ENCODE measurements at regions not wholly inside any gene's neighbourhood (a gene's known extent, or its start where the extent isn't known, plus 50 kb on each side); places are given as distances from the start of the nearest gene placed in this dataset.
"Not testable (repeated sequence)": the region's sequence is repeated elsewhere in the genome, so short reads cannot be mapped to it uniquely, and the experiment has no call there.

DNA sequence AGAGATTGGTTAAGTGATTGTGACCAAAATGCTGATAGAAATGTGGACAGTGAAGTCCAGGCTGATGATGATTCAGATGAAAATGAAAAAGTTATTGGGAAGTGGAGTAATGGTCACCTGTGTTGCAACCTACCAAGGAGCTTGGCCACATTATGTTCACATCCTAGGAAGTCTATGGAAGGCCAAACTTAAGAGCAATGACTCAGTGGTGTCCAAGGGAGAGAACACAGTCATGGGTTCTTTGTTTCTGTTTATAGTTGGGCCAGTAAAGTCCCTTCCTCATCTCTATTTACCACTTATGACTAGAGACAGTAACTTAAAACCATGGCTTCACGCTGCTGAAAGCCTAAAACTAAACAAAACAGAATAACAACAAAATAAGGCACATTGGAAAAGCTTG lies 555.3 kb upstream of the DAB2 start:
- no peak for DNase-seq (ENCODE audit: low read depth in 2 of 2)

DNA sequence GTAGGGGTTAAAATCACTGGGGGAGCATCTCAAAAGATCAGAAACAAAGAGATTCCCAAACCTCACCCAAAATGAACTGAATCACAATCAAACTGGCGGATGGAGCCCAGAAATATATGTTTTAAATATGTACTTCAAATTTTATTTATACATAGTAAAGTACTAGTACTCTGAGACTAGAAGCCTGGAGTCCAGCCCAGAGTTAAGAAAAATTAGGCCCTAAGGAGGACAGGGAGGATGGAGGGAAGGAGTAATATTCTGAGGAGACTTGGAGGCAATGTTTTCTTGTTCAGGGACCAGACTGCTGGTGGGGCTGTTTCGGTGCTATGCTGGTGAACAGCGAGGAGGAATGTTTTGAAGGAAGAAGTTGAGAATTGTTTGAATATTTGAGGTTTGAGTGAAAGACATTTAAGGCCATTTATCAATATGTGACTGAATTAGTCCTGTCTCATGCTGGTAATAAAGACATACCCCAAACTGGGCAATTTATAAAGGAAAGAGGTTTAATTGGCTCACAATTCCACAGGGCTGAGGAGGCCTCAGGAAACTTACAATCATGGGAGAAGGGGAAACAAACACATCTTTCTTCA lies 552.4 kb upstream of the DAB2 start:
- no peak for DNase-seq (ENCODE audit: low read depth in 2 of 2)

DNA sequence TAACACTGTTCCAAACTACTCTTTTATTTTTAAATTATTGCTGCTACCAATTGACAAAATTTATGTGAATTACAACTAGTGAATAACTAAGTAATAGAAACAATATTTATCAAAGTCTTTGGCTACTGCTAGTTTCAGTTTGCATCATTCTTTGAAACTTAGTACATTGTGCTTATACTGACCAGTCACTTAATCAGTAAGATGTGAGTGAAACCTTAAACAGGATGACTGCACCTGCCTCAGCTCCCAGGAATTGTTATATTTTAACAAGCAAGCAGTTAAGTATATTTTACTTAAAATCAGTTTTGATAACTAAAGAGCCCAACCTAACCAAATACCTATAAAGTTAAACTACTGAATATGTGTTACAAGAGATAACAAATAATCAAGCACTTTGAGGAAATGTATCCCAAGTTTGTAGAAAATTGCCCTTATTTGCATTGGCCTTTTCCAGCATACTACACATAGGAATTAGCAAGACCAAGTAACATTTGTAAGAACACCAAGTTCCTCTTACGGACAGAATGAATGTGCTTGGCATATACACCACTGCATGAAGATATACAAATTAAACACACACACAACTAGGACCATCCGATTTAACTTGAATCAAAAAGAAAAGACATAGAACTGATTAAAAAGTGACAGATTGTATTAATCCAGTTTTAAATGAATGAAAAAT lies 545.5 kb upstream of the DAB2 start:
- DNase-seq (ENCODE audit: low read depth in 2 of 2): no peak

DNA sequence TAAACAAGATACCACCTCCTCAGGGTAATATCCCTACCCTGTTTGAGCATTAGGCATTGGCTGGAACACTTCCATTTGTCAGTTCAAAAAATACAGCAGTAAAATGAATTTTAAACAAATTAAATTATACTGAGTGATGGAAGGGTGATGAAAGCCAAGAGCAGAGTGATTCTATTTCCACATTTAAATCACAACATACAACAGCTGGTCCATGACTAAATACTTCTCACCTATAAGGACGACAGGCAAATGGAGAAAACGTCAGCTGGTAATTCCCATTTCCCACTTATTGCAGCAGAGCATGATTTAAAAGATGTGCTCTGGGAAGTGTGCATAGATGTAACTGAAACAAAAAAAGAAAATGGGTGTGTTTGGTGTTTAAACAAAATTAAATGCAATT lies 543.6 kb upstream of the DAB2 start:
- no peak for DNase-seq (ENCODE audit: low read depth in 2 of 2)

DNA sequence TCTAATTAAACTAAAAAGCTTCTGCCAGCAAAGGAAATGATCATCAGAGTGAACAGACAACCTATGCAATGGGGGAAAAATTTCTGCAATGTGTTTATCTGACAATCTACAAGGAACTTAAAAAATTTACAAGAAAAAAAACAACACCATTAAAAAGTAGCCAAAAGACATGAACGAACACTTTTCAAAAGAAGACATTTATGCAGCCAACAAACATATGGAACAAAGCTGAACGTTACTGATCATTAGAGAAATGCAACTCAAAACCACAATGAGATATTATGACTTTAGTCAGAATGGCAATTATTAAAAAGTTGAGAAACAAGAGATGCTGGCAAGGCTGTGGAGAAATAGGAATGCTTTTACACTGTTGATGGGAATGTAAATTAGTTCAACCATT lies 530.4 kb upstream of the DAB2 start:
- DNase-seq (ENCODE audit: low read depth in 2 of 2): no peak

DNA sequence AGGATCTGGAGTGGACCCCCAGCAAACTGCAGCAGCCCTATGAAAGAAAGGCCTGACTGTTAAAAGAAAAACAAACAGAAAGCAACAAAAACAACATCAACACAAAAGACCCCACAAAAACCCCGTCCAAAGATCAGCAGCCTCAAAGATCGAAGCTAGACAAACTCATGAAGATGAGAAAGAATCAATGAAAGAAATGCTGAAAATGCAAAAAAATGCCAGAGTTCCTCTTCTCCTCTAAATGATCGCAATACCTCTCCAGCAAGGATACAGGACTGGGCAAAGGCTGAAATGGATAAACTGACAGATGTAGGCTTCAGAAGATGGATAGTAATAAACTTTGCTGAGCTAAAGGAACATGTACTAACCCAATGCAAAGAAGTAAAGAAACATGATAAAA lies 526.3 kb upstream of the DAB2 start:
- no peak for DNase-seq (ENCODE audit: low read depth in 2 of 2)

DNA sequence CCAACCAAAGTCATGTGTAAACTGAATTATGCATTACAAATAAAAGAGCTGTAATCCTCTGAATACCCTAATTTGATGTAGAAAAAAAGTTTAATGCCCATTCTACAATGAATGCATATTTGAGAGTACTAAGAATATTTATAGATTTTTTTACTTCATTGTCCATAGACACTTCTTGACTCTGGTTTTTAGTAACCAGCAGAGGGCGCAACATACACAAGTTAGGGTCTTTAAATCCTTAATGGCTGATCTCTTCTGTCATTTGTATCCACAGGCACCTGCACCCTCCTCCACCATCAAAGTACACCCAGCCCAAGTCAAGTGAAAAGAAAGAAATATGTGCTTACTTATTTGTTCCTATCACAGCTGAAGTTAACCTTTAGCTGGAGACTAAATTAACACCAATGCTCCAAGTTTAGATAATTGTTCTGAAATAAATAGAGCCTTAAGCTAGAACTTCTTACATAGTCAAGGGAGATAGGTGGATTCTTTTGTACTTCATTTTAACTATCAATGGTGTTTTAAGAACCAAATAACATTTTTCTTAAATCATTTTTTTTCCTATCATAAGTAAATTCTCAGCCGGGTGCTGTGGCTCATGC lies 524.2 kb upstream of the DAB2 start:
- DNase-seq (ENCODE audit: low read depth in 2 of 2): peak; percentile 82 to 87

DNA sequence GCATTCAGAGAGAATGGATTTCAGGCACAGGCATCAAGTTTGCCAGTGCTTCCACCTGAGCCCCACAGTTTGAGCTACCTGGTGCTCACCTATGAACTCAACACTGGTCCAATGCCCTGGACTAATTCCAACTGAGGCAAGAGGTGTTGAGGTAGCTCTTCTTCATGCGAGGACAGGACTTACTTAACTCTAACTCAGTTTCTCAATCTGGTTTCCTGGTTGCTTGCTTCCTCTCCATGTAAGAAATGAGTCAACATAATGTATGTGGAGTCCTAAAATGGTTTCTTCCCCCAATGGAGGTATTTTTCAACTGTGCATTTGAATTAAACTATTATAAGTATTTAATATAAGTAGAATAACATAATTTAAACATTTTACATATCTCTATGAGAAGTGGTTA lies 523.6 kb upstream of the DAB2 start:
- no peak for DNase-seq (ENCODE audit: low read depth in 2 of 2)

DNA sequence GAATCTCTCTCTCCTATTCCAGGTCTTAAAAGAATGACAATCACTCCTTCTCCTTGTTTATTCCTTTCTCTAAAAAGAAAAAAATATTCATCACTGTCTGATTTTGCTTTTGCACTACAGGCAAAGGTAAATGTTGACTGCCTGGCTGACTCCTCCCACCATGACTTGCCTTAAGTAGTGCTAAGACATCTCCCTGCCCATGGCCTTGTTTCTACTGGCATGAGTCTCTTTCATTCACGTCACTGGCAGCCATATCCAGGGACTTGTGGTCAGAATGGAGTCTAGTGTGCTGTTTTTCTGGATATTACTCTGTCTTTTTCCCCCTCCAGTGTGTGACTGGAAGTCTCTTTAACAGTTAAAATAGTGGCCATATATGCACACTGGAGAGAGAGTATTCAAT lies 522.9 kb upstream of the DAB2 start:
- no peak for DNase-seq (ENCODE audit: low read depth in 2 of 2)

DNA sequence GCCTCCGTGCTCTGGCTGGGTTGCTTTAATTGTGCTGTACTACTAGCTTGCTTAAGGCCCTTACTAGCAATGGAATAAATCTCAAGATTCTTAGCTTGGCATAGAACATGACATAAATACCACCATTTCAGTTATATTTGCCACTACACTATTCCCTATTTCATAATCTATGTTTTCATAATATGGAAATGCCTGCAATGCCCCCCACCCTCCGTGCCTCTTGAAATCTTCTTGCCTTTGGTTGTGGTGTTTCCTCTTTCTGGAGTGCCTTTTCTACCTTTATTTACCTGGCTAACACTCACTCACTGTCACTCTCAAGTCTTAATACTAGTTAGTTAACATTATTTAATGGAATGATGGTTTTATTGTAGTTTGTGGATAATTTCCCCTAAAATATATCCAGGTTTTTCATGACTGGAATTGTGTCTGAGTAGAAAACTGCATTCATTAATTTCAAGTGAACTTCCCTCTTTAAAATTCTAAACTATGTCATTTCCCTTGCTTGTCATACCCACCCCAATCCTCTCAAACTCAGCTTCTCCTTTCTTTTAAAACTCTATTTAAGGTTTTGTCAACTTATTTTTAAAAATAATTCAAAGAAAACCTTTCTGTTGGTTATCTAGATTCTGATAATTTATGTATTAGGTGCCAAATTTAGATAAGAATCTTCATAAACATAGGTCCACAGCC lies 521.7 kb upstream of the DAB2 start:
- DNase-seq (ENCODE audit: low read depth in 2 of 2): no peak

DNA sequence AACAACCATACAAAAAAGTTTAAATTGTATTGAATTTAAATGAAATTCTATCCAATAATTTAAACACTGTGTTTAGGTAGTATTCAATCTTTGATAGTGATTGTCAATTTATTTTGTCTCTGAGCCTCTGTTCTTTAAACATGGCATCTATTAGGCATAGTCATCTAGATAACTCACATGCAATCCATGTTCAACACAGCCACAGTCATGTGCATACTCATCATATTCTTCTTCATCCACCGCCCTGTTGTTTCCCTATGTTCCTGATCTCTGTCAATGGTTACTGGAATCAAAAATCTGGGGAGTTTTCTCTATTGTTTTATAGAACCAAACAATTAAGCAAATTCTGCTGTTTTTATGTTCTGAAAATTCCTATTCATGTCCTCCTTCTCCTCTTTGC lies 521.1 kb upstream of the DAB2 start:
- no peak for DNase-seq (ENCODE audit: low read depth in 2 of 2)

DNA sequence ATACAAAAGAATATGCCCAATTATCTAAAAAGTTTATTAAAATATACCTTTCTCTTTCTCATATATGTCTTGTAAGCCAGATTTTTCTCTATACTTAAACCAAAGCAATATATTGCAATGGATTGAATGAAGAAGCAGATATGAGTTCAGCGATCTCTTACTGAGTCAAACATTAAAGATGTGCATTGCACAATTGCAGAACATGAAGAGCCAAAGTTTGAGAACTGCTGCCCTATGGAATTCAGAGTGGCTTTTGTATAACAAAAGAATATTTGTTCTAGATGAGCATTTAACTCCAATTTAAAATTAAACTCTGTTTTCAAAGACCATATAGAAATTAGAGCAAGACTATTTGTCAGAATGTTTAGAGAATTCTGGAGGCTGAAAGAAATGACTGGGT lies 519.0 kb upstream of the DAB2 start:
- no peak for DNase-seq (ENCODE audit: low read depth in 2 of 2)

DNA sequence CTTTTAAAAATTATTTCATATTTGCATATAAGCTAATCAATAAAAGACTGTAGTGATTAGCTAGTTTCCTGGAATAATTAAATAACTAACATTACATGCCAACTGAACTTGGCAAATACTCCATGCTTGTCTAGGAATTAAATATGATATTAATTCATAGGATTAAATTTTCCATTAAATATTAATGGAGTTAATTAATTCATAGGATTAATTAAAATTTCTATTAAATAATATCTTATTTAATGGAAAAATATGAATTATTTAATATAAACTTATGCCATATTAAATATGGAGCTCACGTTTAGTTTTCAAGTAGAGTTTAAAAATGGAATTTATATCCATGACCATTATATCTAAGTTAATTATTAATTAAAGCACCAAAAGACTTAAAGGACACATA lies 517.8 kb upstream of the DAB2 start:
- no peak for DNase-seq (ENCODE audit: low read depth in 2 of 2)

DNA sequence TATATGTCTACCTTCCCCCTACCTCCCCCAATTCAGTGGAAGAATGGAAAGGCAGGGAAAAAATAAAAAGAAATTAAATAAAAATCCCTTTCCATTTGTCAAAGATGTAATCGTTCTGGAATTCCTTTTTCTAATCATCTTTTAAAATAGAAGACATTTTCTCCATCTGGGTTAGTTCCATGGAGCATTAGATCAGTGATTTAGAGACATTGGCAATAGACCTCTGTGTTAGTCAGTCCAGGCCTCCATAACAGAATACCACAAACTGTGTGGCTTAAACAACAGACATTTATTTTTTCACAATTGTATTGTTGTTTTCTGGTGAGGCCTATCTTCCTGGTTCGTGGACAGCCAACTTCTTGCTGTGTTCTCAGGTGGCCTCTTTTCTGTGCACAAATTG lies 516.6 kb upstream of the DAB2 start:
- no peak for DNase-seq (ENCODE audit: low read depth in 2 of 2)

DNA sequence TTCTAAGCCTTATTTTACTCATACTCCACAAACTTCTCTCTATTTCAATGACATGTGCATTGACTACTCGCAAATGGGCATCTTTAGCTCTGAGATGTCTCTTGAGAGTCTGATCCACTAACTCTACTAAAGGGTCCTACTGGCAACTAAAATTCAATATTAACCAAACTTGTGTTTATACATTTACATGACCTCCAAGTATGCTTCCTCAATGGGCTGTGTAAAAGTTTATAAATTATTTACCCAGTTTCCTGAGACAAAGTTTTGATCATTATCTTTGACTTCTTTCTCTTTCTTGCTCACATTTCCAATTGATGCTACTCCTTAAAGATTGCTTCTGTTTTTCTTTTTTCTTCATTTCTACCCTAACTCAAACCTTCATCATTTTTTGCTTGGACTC lies 510.1 kb upstream of the DAB2 start:
- DNase-seq (ENCODE audit: low read depth in 2 of 2): no peak

DNA sequence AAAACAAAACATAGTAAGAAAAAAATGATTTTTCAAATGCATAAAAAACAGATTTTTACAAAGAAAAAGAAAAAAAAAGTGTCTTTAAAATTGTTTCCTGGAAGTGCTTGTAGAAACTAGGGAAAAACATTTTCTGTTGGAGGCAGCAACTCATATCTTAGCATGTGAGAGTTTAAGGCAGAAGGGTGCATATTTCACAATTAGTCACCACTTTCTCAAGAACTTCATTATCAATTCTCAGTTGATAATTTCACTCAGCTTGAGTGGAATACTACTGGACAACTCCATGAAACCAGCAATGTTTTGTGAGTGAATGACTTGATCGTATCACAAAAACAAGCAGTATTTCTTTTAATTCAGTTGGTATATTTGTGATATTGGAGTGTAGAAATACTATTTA lies 508.3 kb upstream of the DAB2 start:
- no peak for DNase-seq (ENCODE audit: low read depth in 2 of 2)

DNA sequence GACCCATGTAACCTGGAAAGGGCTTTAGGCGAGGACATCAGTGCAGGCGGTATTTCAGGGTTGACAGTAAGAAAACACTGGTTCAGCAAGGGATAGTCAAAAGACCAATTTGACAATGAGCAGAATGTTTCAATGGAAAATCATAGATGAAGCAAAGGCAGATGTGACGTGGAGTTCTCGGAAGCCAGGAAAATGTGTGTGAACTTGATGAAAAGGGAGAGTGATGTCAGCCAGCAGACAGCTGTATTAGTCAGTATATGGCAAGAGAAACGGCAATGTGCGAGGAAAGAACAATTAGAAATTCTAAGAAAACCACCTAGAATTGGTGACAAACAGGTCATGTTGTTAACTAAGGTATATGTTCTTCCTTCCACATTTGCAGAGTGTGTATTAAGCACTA lies 503.9 kb upstream of the DAB2 start:
- no peak for DNase-seq (ENCODE audit: low read depth in 2 of 2)

DNA sequence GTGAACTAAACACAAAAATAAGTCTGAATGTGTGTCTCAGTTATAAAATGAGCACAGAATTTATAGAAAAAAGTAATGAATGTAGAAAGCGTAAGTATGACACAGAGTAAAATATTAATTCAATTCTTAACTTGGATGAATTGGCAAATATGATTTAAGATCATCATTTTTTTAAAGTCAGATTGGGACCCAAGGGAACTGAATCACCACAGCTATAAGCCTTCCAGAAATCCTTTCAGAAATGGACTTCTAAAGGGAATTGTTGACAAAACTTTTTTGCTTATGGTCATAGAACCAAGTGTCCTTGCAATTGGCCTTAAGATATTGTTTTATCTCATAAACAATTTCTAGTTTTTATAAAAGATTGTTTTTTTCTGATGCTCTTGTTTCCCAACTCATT lies 495.1 kb upstream of the DAB2 start:
- no peak for DNase-seq (ENCODE audit: low read depth in 2 of 2)

DNA sequence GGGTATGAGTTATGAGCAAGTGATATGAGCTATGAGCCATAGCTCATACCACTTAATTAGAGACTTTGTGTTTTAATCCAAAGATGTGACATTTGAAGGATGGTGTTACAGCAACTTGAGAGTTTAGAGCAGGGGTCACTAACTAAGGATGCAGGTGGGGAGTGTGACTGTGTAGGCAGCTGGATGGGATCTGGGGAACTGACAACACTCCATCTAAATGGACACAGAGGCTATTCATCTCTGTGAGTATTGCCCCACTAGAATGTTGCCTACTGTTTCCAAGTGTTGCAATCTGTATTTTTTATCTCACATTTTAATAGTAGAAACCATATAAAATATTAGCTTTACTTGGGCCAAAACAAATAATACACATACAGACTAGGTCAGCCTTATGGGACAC lies 488.1 kb upstream of the DAB2 start:
- DNase-seq (ENCODE audit: low read depth in 2 of 2): no peak

DNA sequence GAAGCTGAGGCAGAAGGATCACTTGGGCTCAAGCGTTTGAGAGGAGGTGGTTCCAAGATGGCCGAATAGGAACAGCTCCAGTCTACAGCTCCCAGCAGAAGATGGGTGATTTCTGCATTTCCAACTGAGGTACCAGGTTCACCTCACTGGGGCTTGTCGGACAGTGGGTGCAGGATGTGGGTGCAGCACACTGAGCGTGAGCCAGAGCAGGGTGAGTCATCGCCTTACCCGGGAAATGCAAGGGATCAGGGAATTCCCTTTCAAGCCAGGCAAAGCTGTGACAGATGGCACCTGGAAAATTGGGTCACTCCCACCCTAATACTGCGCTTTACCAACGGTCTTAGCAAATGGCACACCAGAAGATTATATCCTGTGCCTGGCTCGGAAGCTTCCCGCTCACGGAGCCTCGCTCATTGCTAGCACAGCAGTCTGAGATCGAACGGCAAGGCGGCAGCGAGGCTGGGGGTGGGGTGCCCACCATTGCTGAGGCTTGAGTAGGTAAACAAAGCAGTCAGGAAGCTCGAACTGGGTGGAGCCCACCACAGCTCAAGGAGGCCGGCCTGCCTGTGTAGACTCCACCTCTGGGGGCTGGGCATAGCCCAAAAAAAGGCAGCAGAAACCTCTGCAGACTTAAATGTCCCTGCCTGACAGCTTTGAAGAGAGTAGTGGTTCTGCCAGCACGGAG lies 482.6 kb upstream of the DAB2 start:
- not testable (repeated sequence) for DNase-seq (ENCODE audit: low read depth in 2 of 2)

DNA sequence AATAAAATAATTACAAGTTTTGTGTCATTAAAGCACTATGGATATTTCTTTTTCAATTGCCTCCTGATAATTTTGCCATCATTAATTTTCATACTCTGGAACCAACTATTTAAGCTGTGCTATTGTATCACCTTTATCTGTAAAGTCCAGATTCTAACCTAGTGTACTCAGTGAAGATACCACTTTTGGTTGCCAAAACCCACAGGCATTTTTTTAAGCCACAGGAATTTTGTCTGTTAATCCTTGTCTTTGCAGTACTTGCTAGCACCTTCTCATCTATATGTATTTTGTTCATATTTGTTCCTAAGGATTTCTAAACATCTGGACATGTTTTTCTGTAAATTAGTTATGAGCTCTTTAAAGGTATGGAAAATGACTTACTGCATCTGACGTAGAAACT lies 481.4 kb upstream of the DAB2 start:
- no peak for DNase-seq (ENCODE audit: low read depth in 2 of 2)

DNA sequence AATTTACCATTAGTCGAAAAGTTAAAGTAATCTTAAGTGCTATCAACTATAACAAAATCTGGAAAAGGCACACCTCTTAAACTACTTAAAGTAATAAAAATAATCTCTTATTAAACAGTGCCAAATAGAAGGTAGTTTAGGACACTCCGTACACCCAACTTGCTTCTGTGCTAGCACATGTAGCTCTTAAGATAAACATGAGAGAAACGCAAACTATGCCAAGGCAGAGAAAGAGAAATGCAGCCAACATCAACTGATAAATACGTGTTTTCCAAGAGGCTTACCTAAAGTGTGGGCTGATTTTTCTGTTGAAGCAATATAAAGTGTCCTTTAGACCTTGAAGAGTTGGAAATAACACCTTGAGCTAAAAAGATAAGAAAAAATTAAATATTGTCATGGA lies 480.6 kb upstream of the DAB2 start:
- DNase-seq (ENCODE audit: low read depth in 2 of 2): no peak
